Mammary epithelial cell (primary cell): ENCODE measurements at regions not wholly inside any gene's neighbourhood (a gene's known extent, or its start where the extent isn't known, plus 50 kb on each side); places are given as distances from the start of the nearest gene placed in this dataset.

Experiments
- CTCF ChIP-seq, 2 donors: IDR thresholded peaks in 1 of 2; conservative IDR thresholded peaks in 1 of 2; 2 replicates each; pipeline ENCODE4 v1.5.1; 2011 to 2012; ENCODE audit warnings: inconsistent platforms in 2 of 2, low read length in 2 of 2, mild to moderate bottlenecking in 2 of 2, control low read depth in 1 of 2, low read depth in 1 of 2; ENCODE audit not compliant: insufficient read depth in 1 of 2; ENCODE audit errors: extremely low read depth in 1 of 2
- EZH2 ChIP-seq: IDR thresholded peaks from 2 replicates; pipeline ENCODE4 v1.6.1; 2012; ENCODE audit warnings: low read length, inconsistent platforms, borderline replicate concordance

GRCh38 chr5:167894631-167895472 is 396.6 kb upstream of the WWC1 start:
- TF ChIP-seq CTCF (conservative IDR thresholded peaks at IDR 0.05 in 1 of 2, IDR thresholded peaks at IDR 0.05 in 1 of 2; ENCODE audit: extremely low read depth in 1 of 2, insufficient read depth in 1 of 2, low read depth in 1 of 2, low read length in 2 of 2) (no peak), EZH2 (no peak)
